ENCODE measurements at regions not wholly inside any gene's neighbourhood (a gene's known extent, or its start where the extent isn't known, plus 50 kb on each side); places are given as distances from the start of the nearest gene placed in this dataset.
A peak's percentile ranks its signal among the peaks of the same experiment; 100 is the strongest.

- no peak overlapping the region for H3K4me3 ChIP-seq (ENCODE audit: low read depth, low read length)
- no peak for TF ChIP-seq CTCF (IDR thresholded peaks at IDR 0.05; ENCODE audit: low read depth, low read length)
- in situ Hi-C loops (cut with HindIII; ENCODE audit: low sequenced_read_pairs) = no loop called here
- no peak for DNase-seq (ENCODE audit: low read depth, low spot score)
Observed at GRCh38 chr9:118991366-118992285, 377.6 kb downstream of the BRINP1 start.

GRCh38 chr9:118992813-118993794 is 376.1 kb downstream of the BRINP1 start:
- no peak for DNase-seq (ENCODE audit: low read depth, low spot score)
- in situ Hi-C loops (cut with HindIII; ENCODE audit: low sequenced_read_pairs) = no loop called here

GRCh38 chr9:118993965-118994364 is 375.3 kb downstream of the BRINP1 start:
- in situ Hi-C loops (cut with HindIII; ENCODE audit: low sequenced_read_pairs) = no loop called here
- H3K4me3 ChIP-seq (ENCODE audit: low read depth, low read length) = no peak overlapping the region
- DNase-seq (ENCODE audit: low read depth, low spot score) = no peak
- TF ChIP-seq CTCF (IDR thresholded peaks at IDR 0.05; ENCODE audit: low read depth, low read length) = no peak

More at GRCh38 chr9:118992813-118993794, 376.1 kb downstream of the BRINP1 start:
- TF ChIP-seq CTCF (IDR thresholded peaks at IDR 0.05; ENCODE audit: low read depth, low read length) = no peak
- H3K4me3 ChIP-seq (ENCODE audit: low read depth, low read length) = no peak overlapping the region

- no peak for TF ChIP-seq CTCF (IDR thresholded peaks at IDR 0.05; ENCODE audit: low read depth, low read length)
- DNase-seq (ENCODE audit: low read depth, low spot score) = no peak
- in situ Hi-C loops (cut with HindIII; ENCODE audit: low sequenced_read_pairs) = no loop called here
- no peak overlapping the region for H3K4me3 ChIP-seq (ENCODE audit: low read depth, low read length)
Observed at GRCh38 chr9:119002491-119002890, 366.7 kb downstream of the BRINP1 start.

- DNase-seq (ENCODE audit: low read depth, low spot score) = peak; percentile 29
- TF ChIP-seq CTCF (IDR thresholded peaks at IDR 0.05; ENCODE audit: low read depth, low read length) = no peak
- in situ Hi-C loops (cut with HindIII; ENCODE audit: low sequenced_read_pairs) = no loop called here
- H3K4me3 ChIP-seq (ENCODE audit: low read depth, low read length) = no peak overlapping the region
Observed at GRCh38 chr9:119003201-119003611, 366.0 kb downstream of the BRINP1 start.

- in situ Hi-C loops (cut with HindIII; ENCODE audit: low sequenced_read_pairs) = no loop called here
- H3K4me3 ChIP-seq (ENCODE audit: low read depth, low read length) = no peak overlapping the region
- no peak for TF ChIP-seq CTCF (IDR thresholded peaks at IDR 0.05; ENCODE audit: low read depth, low read length)
Observed at GRCh38 chr9:119003882-119004617, 365.2 kb downstream of the BRINP1 start.

More at GRCh38 chr9:119003882-119004617, 365.2 kb downstream of the BRINP1 start:
- no peak for DNase-seq (ENCODE audit: low read depth, low spot score)
